ENCODE measurements at regions not wholly inside any gene's neighbourhood (a gene's known extent, or its start where the extent isn't known, plus 50 kb on each side); places are given as distances from the start of the nearest gene placed in this dataset.
A peak's percentile ranks its signal among the peaks of the same experiment; 100 is the strongest.

DNA sequence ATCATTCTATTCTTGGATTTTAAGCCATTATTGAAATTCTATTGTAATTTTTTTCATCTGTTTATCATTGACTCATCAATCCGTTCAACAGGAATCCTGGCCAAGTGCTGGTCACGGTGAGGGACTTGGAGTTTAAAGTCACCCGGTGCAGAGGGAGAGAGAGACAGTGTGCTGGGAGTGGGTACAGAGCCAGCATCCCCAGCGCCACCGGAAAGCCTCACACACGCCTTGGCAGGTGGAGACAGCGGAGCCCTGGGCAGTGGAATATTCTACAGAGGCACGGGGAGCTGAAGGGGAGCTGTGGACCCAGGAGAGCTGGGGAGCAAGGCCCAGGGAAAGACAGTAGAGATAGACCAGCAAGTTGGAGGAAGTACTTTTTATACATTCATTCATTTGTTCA, 787.6 kb downstream of the BRD1 start:
- ATAC-seq, result no peak
- intact Hi-C loops (cut with DNase I), result no loop called here

DNA sequence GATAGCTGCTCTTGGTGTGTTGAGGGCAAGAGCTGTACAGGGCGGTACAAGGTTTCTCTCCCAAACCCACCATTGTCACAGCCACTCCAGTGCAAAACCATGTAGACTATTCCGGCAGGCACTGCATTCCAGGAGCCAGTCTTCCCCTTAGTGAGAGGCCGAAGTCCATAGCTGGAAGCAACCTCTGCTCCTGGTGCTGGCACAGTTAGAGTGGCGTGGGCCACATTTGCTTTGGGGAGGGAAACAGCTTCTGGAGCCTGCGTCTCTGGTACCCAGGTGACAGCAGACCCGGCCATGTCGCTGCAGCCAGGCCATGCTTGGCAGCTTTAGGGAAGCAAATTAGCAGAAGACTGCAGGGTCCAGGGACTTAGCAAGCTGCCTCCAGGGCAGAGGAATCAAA, 788.0 kb downstream of the BRD1 start:
- Histone ChIP-seq H3K4me1 (no peaks in the 10 kb centered on the region), H3K4me3 (no peak overlapping the region), H3K36me3 (ENCODE audit: insufficient read depth in 1 of 2, low read depth in 1 of 2) (no peaks in the 10 kb centered on the region), H3K9me3 (no peaks in the 10 kb centered on the region), H3K27me3 (ENCODE audit: insufficient read depth in 3 of 3, low read length in 2 of 3) (no peaks in the 10 kb centered on the region), H3K27ac (no peak overlapping the region)
- 25 to 44% (median 29%) methylated on average over 7 of the region's 7 CpGs for WGBS, 3 donors
- intact Hi-C loops (cut with DNase I), result no loop called here
- no peak for ATAC-seq
- no peak for TF ChIP-seq CTCF (IDR thresholded peaks at IDR 0.05)
- DNase-seq, result peak in 1 of 2 donors; percentile 12

More for the DNA sequence above, 787.6 kb downstream of the BRD1 start:
- WGBS, 3 donors, result 21 to 27% (median 21%) methylated on average over 8 of the region's 8 CpGs
- no peaks in the 10 kb centered on the region for H3K9me3 ChIP-seq
- H3K27me3 ChIP-seq (ENCODE audit: insufficient read depth in 3 of 3, low read length in 2 of 3), result peaks cover 0 to 2% (median 0%) of the 10 kb centered on the region in 3 donors
- no peak overlapping the region for H3K4me3 ChIP-seq
- no peaks in the 10 kb centered on the region for H3K36me3 ChIP-seq (ENCODE audit: insufficient read depth in 1 of 2, low read depth in 1 of 2)
- no peak for DNase-seq
- H3K27ac ChIP-seq, result no peak overlapping the region
- H3K4me1 ChIP-seq, result no peaks in the 10 kb centered on the region
- no peak for TF ChIP-seq CTCF (IDR thresholded peaks at IDR 0.05)

GRCh38 chr22:49037701-49038245, 789.9 kb downstream of the BRD1 start:
- Histone ChIP-seq H3K4me1 (no peaks in the 10 kb centered on the region), H3K27me3 (ENCODE audit: insufficient read depth in 3 of 3, low read length in 2 of 3) (peaks cover 0 to 6% (median 0%) of the 10 kb centered on the region in 3 donors), H3K9me3 (no peaks in the 10 kb centered on the region), H3K36me3 (ENCODE audit: insufficient read depth in 1 of 2, low read depth in 1 of 2) (no peaks in the 10 kb centered on the region), H3K4me3 (no peak overlapping the region), H3K27ac (no peak overlapping the region)
- WGBS, 3 donors, result 78 to 85% (median 80%) methylated on average over 14 of the region's 14 CpGs
- TF ChIP-seq CTCF (IDR thresholded peaks at IDR 0.05), result no peak
- ATAC-seq, result no peak
- DNase-seq, result no peak
- intact Hi-C loops (cut with DNase I), result no loop called here

- no peak for DNase-seq
- intact Hi-C loops (cut with DNase I), result no loop called here
- Histone ChIP-seq H3K27me3 (ENCODE audit: insufficient read depth in 3 of 3, low read length in 2 of 3) (peaks cover 0 to 8% (median 2%) of the 10 kb centered on the region in 3 donors), H3K4me1 (no peaks in the 10 kb centered on the region), H3K27ac (no peak overlapping the region), H3K4me3 (no peak overlapping the region), H3K36me3 (ENCODE audit: insufficient read depth in 1 of 2, low read depth in 1 of 2) (no peaks in the 10 kb centered on the region), H3K9me3 (no peaks in the 10 kb centered on the region)
- 81 to 85% (median 82%) methylated on average over 10 of the region's 10 CpGs for WGBS, 3 donors
- no peak for TF ChIP-seq CTCF (IDR thresholded peaks at IDR 0.05)
- no peak for ATAC-seq
Observed at GRCh38 chr22:49036513-49036912, 791.2 kb downstream of the BRD1 start.

DNA sequence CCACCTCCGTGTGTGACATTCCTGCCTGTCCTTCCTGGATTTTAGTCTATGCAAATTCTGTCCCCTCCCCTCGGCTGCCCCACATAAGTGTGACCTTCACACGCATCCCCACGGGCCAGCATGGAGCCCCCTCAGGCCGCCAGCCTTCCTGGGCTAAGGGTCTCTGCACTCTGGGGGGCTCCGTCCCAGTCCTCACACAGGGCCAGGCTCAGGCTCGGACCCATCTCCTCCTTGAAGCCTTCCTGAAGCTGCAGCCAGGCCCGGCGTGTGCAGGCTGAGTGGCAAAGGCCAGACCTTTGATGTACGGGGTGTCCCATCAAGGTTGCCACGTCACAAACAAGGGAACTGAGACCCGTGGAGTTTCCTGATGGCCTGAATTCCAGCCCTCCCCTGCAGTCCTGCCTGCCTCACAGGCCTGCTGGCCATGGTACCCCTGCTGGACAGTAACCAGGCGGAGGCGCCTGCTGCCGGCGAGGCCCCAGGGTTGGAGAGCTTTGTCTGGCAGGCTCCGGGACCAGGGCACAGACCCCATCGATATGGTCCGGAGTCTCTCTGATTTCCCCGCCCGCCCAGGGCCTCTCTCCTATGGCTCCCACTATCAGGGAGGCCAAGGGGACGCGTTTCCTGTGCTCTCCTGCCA, 791.7 kb downstream of the BRD1 start:
- ATAC-seq, result no peak
- H3K27me3 ChIP-seq (ENCODE audit: insufficient read depth in 3 of 3, low read length in 2 of 3), result peaks cover 0 to 12% (median 2%) of the 10 kb centered on the region in 3 donors
- H3K9me3 ChIP-seq, result no peaks in the 10 kb centered on the region
- no peak overlapping the region for H3K27ac ChIP-seq
- 78 to 79% (median 79%) methylated on average over 23 of the region's 23 CpGs for WGBS, 3 donors
- H3K36me3 ChIP-seq (ENCODE audit: insufficient read depth in 1 of 2, low read depth in 1 of 2), result no peaks in the 10 kb centered on the region
- H3K4me3 ChIP-seq, result no peak overlapping the region
- no peak for TF ChIP-seq CTCF (IDR thresholded peaks at IDR 0.05)
- intact Hi-C loops (cut with DNase I), result no loop called here
- no peak for DNase-seq
- H3K4me1 ChIP-seq, result no peaks in the 10 kb centered on the region

Measured in psoas muscle (tissue), 7 donors.